KBM-7 (cell line): ENCODE measurements at regions not wholly inside any gene's neighbourhood (a gene's known extent, or its start where the extent isn't known, plus 50 kb on each side); places are given as distances from the start of the nearest gene placed in this dataset.
"Not testable (repeated sequence)": the region's sequence is repeated elsewhere in the genome, so short reads cannot be mapped to it uniquely, and the experiment has no call there.

Experiments
- DNase-seq: peaks from one replicate; pipeline ENCODE4 v3.0.0-alpha.2; 2015
- in situ Hi-C: fragments of 300-500 bp; cut with MboI; formaldehyde crosslinking; loops from 2 replicates; pipeline ENCODE4 v1.14.3; 2020; ENCODE audit warnings: low sequenced_read_pairs, low pct_unique_long_range_greater_than_20kb, mixed read lengths

GRCh38 chr4:188619456-188620149 is 480.4 kb downstream of the TRIML1 start:
- no peak for DNase-seq
- in situ Hi-C loops = no loop called here

GRCh38 chr4:188620608-188621007 is 481.4 kb downstream of the TRIML1 start:
- no peak for DNase-seq
- in situ Hi-C loops = no loop called here

DNA sequence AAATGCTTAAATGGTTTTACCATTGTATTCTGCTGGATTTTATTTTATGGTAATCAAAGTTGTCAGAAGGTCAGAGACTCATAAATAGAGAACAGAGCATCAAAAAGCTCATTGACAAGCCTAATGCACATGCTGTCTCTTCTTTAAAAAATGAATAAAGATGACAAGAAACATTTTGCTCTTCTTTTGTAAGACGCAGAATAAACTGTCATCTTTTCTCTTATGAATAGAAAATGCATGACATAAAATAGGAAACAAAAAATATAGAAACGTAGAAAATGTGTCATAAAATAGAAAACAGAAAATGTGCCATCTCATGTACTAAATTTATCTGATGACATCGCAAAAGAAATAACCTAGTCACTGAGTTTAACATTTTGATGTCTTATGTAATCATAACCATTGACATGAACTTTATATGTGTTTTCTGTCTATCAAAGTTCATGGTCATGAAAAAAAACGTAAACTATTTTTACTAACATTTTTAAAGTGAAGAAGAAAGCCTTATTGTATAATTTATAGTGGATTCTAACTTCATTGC is 484.1 kb downstream of the TRIML1 start:
- in situ Hi-C loops = no loop called here
- DNase-seq = no peak

DNA sequence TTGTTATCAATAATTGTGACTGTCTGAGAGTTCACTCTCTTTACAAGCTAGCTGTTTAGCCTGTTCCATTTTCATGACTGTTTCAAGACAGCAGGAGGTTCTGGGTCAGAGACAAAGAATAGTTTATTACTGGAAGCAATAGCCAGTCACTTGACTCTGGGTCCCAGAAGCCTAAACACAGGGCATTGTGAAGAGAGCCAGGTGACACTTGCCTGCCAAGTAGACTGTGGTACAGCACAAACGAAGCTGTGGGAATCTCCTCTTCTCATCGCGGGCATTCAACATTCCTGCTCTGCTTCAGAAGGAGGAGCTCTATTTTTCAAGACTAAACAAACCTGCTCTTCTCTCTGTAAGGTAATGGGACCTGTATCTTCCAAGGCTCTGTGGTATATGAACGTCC is 485.1 kb downstream of the TRIML1 start:
- in situ Hi-C loops = no loop called here
- DNase-seq = no peak

GRCh38 chr4:188627892-188628291 is 488.7 kb downstream of the TRIML1 start:
- no peak for DNase-seq
- in situ Hi-C loops = no loop called here

DNA sequence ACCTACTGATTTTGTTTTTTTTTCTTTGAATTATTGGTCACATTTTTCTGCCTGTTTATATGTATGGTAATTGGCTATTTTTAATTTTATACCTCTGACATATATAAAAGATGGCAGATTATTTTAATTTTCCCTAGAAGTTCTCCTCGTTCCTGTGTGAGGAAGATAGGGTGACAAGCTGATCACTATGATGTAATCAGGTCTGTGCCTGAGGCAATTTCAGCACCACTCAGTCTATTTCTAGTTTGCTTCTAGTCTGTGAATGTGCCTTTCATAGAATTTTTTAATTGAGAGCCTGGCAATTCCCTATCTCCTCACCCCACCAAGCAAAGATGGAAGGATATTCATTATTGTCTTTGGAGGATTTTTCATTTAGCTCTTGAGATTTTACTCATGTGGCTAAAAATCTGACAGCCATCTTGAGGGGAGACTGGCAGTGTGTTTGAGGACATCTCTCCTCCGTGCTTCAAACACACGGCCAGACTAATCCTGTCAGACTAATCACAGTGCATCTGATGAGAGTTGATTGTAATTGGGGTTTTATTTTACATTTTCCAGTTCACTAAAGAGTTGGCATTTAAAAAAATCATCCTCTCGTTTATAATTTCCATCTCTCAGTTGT is 500.3 kb downstream of the TRIML1 start:
- no peak for DNase-seq
- in situ Hi-C loops = no loop called here

- in situ Hi-C loops = no loop called here
- no peak for DNase-seq
Observed at GRCh38 chr4:188647820-188648370, 508.7 kb downstream of the TRIML1 start.

DNA sequence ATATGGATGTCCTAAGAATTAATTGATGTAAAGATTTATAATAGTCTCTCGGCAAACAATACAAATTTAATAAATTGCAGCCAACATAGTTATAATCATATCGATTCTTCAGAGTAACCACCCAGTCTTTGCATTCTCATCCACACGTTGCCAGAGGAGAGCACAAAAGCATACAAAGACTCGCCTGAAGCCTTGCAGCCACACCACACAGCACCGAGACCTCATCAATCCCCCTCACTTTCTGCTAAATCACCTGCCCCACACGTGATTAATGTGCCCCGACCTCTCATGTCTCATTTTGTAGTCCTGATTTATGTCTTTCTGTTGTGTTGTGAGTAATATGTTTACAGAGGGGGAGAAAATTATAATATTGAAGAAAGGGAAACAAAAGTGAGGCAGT is 510.4 kb downstream of the TRIML1 start:
- DNase-seq = no peak
- in situ Hi-C loops = no loop called here

GRCh38 chr4:188650516-188650915 is 511.3 kb downstream of the TRIML1 start:
- DNase-seq = no peak
- in situ Hi-C loops = no loop called here

DNA sequence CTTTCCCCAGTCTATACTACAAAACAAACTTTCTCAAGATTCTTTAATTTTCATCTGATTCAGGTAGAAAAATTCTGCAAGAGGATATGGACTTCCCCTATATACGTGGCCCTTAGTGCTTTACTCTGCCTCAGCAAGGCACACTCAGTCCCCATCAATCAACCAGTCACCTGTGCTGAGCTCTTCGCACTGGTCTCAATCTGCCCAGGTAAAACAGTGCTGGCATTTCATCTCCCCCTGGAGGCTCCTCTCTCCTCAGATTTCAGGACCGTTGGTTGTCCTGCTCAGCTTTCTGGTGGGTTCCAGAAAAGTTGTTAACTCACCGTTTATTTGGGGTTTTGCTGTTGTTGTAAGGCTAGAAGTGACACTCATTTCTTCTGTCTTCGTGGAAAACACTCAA is 518.1 kb downstream of the TRIML1 start:
- in situ Hi-C loops = no loop called here

GRCh38 chr4:188658958-188659522 is 519.8 kb downstream of the TRIML1 start:
- in situ Hi-C loops = no loop called here
- no peak for DNase-seq

More for the DNA sequence above, 518.1 kb downstream of the TRIML1 start:
- DNase-seq = no peak

GRCh38 chr4:188660796-188661195 is 521.6 kb downstream of the TRIML1 start:
- in situ Hi-C loops = no loop called here
- DNase-seq = no peak

DNA sequence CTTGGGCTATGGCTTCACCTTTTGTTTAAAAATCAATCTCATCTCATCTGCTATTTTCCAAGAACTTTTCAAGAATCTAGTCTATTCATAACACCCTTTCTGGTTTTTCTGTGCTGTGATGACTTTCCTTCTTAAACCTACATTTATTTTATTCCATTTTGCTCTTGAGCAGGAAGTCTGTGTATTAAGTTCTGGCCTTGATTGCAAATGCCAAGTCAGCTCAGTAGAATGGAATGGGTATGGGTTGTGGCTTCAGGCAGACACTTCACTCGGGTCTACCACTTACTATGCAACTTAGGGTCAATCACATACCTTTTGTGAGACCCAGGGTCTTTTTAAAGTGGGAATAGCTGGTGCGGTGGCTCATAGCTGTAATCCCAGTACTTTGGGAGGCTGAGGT is 522.3 kb downstream of the TRIML1 start:
- in situ Hi-C loops = no loop called here
- no peak for DNase-seq

DNA sequence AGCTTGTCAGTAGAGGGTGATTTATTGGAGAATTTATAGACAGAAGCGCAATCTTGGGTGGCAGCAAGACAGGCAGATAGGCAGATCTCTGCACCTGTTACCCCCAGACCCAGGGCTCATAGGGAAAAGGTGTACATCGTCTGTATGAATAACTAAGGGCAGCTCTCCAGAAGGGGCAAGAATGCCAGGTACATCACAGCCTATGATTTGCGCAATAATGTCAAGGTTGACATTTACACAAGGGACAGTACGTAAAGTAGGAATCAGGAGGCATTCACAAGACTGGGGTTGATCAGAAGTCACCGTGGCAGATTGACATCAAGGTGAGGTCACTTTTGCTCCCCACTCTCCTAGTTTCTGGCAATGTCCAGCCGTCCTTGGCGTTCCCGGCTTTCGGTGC is 524.1 kb downstream of the TRIML1 start:
- DNase-seq = no peak
- in situ Hi-C loops = no loop called here

DNA sequence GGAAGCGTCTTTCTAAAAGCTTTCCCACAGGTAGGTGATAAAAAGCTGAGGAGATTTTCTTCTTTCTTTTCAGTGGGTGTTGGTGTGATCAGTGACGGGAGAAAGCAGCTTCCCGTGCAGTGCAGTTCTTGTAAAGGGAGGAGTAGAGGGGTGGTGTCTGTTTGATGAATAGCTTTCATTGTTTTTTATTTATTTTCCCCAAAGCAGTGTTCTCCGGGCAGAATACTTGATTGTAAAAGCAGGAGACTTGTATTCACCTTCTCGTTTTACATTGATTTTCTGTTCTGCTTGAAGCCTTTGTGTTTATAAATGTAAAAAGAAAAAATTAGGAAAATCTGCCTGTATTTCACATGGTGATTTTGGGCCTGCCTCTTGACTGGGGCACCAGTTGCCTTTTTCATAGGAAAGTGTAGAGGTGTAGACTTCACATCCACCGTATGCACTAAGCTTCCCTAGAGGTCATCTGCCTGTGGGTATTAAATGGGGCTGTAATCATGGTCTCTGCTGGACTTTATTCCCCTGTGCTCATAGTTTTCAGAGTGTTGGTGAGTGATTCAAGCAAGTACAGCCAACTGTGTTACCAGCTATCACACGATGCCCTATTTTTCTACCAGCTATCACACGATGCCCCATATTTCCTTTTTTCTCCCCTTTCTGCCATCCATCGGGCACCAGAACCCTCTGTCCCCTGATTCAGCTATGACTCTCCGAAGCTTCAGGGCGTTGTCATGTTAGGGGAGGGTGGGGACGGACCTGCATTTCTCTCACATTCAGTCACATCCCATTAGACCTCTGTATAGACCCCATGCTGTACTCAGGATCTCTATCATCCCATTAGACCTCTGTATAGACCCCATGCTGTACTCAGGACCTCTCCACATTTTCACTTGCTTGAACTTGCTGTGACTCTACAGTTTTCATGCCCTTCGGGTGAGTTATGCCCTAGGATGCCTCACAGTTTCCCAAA is 526.5 kb downstream of the TRIML1 start:
- DNase-seq = no peak
- in situ Hi-C loops = no loop called here

- in situ Hi-C loops, DNase-seq: not testable (repeated sequence)
Observed at GRCh38 chr4:188678691-188679090, 539.5 kb downstream of the TRIML1 start.

GRCh38 chr4:188680004-188680666 is 540.9 kb downstream of the TRIML1 start:
- in situ Hi-C loops = no loop called here
- DNase-seq = no peak

DNA sequence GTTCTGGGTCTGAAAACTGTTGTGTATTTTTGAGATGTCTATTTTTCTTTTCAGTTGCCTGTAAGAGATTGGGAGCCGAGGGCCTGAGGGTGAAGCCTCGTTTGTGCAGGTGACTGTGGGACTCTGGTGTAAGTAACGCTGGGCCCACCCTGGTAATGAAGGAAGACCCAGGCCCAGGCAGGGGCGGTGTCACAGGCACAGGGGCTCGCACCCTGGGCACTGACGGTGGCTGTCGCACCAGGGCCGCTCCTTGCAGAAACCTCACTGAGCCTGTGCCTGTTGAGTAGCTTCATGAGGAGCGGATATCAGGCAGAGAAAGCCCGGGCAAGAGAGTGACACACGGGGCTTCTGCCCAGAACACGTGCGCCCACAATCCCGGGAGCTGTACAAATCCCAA is 541.4 kb downstream of the TRIML1 start:
- no peak for DNase-seq
- in situ Hi-C loops = no loop called here

- in situ Hi-C loops = no loop called here
- no peak for DNase-seq
Observed at GRCh38 chr4:188682321-188682720, 543.1 kb downstream of the TRIML1 start.
